HepG2 (cell line): ENCODE measurements at regions not wholly inside any gene's neighbourhood (a gene's known extent, or its start where the extent isn't known, plus 50 kb on each side); places are given as distances from the start of the nearest gene placed in this dataset.

Experiments
- ATF6 ChIP-seq: sonication (generic); formaldehyde crosslinking; conservative IDR thresholded peaks from 2 replicates; pipeline ENCODE4 v1.4.0; 2020; ENCODE audit warnings: missing genetic modification reagents
- CCDC6 ChIP-seq: sonication (generic); formaldehyde crosslinking; IDR thresholded peaks from 2 replicates; pipeline ENCODE4 v1.8.1; 2022; ENCODE audit warnings: mild to moderate bottlenecking, missing genetic modification reagents, moderate library complexity
- DR1 ChIP-seq: sonication (generic); formaldehyde crosslinking; IDR thresholded peaks from 2 replicates; pipeline ENCODE4 v1.8.0; 2021; ENCODE audit warnings: mild to moderate bottlenecking, missing genetic modification reagents, inconsistent platforms
- GLI4 ChIP-seq: sonication (generic); formaldehyde crosslinking; IDR thresholded peaks from 2 replicates; pipeline ENCODE4 v1.5.1; 2020; ENCODE audit warnings: missing genetic modification reagents, mild to moderate bottlenecking, moderate library complexity, borderline replicate concordance
- HNF1B ChIP-seq: sonication (generic); formaldehyde crosslinking; IDR thresholded peaks from 2 replicates; pipeline ENCODE4 v1.5.1; 2020; ENCODE audit warnings: mild to moderate bottlenecking, moderate library complexity, missing genetic modification reagents
- MEIS2 ChIP-seq: sonication (generic); formaldehyde crosslinking; IDR thresholded peaks from 2 replicates; pipeline ENCODE4 v1.9.0; 2021; ENCODE audit warnings: mild to moderate bottlenecking, missing genetic modification reagents
- NFIC ChIP-seq: IDR thresholded peaks from 2 replicates; pipeline ENCODE4 v1.6.1; 2012; ENCODE audit warnings: mild to moderate bottlenecking, low read length, inconsistent platforms
- PBX3 ChIP-seq: sonication (generic); formaldehyde crosslinking; IDR thresholded peaks from 2 replicates; pipeline ENCODE4 v1.8.1; 2023; ENCODE audit warnings: missing genetic modification reagents, inconsistent platforms, borderline replicate concordance
- YEATS2 ChIP-seq: sonication (generic); formaldehyde crosslinking; IDR thresholded peaks from 2 replicates; pipeline ENCODE4 v1.4.0; 2020; ENCODE audit warnings: missing genetic modification reagents, borderline replicate concordance
- ZBTB49 ChIP-seq: sonication (generic); formaldehyde crosslinking; IDR thresholded peaks from 2 replicates; pipeline ENCODE4 v1.4.0; 2020; ENCODE audit warnings: missing genetic modification reagents, borderline replicate concordance
- ZIK1 ChIP-seq: sonication (generic); formaldehyde crosslinking; IDR thresholded peaks from 2 replicates; pipeline ENCODE4 v1.5.0; 2020; ENCODE audit warnings: mild to moderate bottlenecking, low read depth, missing genetic modification reagents, borderline replicate concordance
- ZNF274 ChIP-seq: sonication (generic); formaldehyde crosslinking; IDR thresholded peaks from 2 replicates; pipeline ENCODE4 v1.5.1; 2020; ENCODE audit warnings: mild to moderate bottlenecking, missing genetic modification reagents
- ZNF326 ChIP-seq: sonication (generic); formaldehyde crosslinking; IDR thresholded peaks from 2 replicates; pipeline ENCODE4 v1.4.0; 2020; ENCODE audit warnings: missing genetic modification reagents, borderline replicate concordance
- ZNF382 ChIP-seq: sonication (generic); formaldehyde crosslinking; IDR thresholded peaks from 2 replicates; pipeline ENCODE4 v1.5.0; 2020; ENCODE audit warnings: missing genetic modification reagents, mild to moderate bottlenecking, borderline replicate concordance
- ZNF709 ChIP-seq: sonication (generic); formaldehyde crosslinking; IDR thresholded peaks from 2 replicates; pipeline ENCODE4 v1.5.0; 2020; ENCODE audit warnings: mild to moderate bottlenecking, missing genetic modification reagents
- ZNF713 ChIP-seq: sonication (generic); formaldehyde crosslinking; IDR thresholded peaks from 2 replicates; pipeline ENCODE4 v1.4.0; 2020; ENCODE audit warnings: mild to moderate bottlenecking, missing genetic modification reagents
- ZNF740 ChIP-seq: sonication (generic); formaldehyde crosslinking; IDR thresholded peaks from 2 replicates; pipeline ENCODE4 v1.4.0; 2020; ENCODE audit warnings: missing genetic modification reagents
- ZNF839 ChIP-seq: sonication (generic); formaldehyde crosslinking; IDR thresholded peaks from 2 replicates; pipeline ENCODE4 v1.4.0; 2020; ENCODE audit warnings: missing genetic modification reagents, mild to moderate bottlenecking, borderline replicate concordance
- ZNF891 ChIP-seq: sonication (generic); formaldehyde crosslinking; IDR thresholded peaks from 2 replicates; pipeline ENCODE4 v1.5.0; 2020; ENCODE audit warnings: mild to moderate bottlenecking, missing genetic modification reagents
- ZSCAN12 ChIP-seq: sonication (generic); formaldehyde crosslinking; IDR thresholded peaks from 2 replicates; pipeline ENCODE4 v1.9.0; 2021; ENCODE audit warnings: mild to moderate bottlenecking, missing genetic modification reagents
- ZSCAN31 ChIP-seq: sonication (generic); formaldehyde crosslinking; IDR thresholded peaks from 2 replicates; pipeline ENCODE4 v1.5.0; 2020; ENCODE audit warnings: low read depth, mild to moderate bottlenecking, missing genetic modification reagents

GRCh38 chr7:130912862-130913638 is 179.0 kb upstream of the KLF14 start (continued):
- TF ChIP-seq ZNF382 (CRISPR knock-in tag) (no peak), ZNF713 (no peak), ZSCAN31 (CRISPR knock-in tag) (no peak), NFIC (no peak), ZBTB49 (no peak), GLI4 (CRISPR knock-in tag) (no peak), ATF6 (CRISPR knock-in tag) (no peak), ZNF740 (CRISPR knock-in tag) (no peak), YEATS2 (CRISPR knock-in tag) (no peak), ZSCAN12 (no peak), ZNF709 (CRISPR knock-in tag) (no peak), ZIK1 (CRISPR knock-in tag) (no peak), ZNF891 (CRISPR knock-in tag) (no peak), ZNF326 (CRISPR knock-in tag) (no peak), ZNF274 (CRISPR knock-in tag) (no peak; the same call in 1 of the 2 replicates), CCDC6 (CRISPR knock-in tag) (no peak), PBX3 (CRISPR knock-in tag) (no peak), DR1 (CRISPR knock-in tag) (no peak), MEIS2 (CRISPR knock-in tag) (no peak), ZNF839 (CRISPR knock-in tag) (no peak), HNF1B (CRISPR knock-in tag) (no peak)
